ENCODE measurements at regions not wholly inside any gene's neighbourhood (a gene's known extent, or its start where the extent isn't known, plus 50 kb on each side); places are given as distances from the start of the nearest gene placed in this dataset.

- DNase-seq = no peak
These were observed 276.1 kb downstream of the PTBP2 start for GRCh38 chr1:96997717-96998116.

DNA sequence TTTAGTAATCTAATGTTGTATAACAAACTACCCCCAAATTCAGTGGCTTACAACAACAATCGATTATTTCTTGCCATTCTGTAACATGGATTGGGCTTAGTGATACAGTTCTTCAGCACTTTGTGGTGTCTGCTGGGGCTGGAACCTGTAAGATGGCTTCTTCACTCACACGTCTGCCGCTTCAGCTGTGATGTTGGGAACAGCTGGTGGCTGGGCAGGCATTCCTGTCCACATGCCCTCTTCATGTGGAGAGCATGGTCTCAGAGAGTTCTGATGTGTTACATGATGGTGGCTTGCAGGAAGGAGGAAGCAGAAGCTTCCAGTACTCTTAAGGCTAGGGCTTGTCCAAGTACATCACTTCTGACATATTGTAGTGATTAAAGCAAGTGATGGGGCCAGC is 276.9 kb downstream of the PTBP2 start:
- no peak for DNase-seq

DNA sequence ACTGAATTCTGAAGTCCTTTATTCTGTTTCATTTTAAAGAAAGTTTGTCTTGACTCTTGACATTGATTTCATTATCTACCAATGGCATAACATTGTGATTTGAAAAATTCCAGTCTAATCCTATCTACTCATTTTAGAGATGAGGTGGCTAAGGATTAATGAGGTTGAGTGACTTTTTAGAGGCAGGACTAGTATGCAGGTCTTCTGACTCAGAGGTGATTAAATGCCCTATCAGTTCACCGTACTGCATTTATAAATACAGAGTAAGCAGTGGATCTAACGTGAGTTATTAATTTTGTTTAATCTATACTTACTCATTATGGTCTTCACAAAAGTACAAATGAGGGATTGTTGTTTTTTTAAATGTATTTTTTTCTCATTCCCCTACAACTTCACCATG is 277.6 kb downstream of the PTBP2 start:
- DNase-seq = no peak

DNA sequence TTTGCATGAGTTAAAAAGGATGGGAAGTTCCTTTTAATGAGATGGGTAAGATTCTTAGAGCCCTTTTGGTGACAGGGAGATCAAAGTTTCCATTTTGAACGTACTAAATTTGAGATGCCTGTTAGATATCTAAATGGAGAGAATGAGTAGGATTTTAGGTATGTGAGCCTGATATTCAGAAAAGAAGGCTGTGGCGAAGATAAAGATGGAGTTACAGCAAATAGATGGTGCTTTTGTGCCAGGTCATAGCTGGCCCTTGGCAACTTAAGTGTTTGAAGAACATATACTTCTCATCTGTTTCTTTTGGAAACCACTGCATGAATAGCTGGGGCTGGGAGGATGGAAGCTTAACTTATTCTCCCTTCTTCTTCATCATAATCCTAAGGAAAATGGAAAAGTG is 282.5 kb downstream of the PTBP2 start:
- no peak for DNase-seq

- no peak for DNase-seq
These were observed 283.2 kb downstream of the PTBP2 start for GRCh38 chr1:97004743-97005142.

DNA sequence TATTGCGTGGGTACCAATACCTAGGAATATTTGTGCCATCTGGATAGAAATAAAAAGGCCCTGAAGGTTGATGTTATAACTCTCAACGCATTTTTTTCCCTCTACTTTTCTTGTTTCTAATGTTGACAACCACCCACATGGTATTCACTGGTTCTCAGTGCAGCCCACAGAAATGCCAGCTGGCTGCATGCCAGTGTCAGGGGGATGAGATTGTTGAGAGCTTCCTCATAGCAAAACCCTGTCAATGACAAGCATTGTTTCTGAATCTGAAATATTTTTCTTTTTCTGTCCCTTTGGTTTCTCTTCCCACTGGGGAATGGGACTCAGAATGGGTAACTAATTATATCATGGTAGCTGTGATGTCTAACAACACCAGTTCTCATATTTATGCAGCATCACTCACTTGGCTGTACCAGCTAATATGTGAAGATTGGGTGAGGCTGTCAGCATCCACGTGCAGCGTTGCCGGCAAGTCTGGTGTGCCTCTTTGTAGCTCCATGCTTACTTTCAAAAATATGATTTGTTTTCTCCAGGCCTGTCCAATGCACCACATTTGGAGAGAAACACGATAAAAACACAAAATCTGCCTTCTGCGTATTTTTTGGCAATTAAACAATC is 284.6 kb downstream of the PTBP2 start:
- no peak for DNase-seq

GRCh38 chr1:97007840-97008604 is 286.4 kb downstream of the PTBP2 start:
- no peak for DNase-seq

GRCh38 chr1:97010566-97011264 is 289.1 kb downstream of the PTBP2 start:
- no peak for DNase-seq

- DNase-seq = no peak
These were observed 291.6 kb downstream of the PTBP2 start for GRCh38 chr1:97013136-97013535.

- no peak for DNase-seq
These were observed 292.4 kb downstream of the PTBP2 start for GRCh38 chr1:97013941-97014340.

DNA sequence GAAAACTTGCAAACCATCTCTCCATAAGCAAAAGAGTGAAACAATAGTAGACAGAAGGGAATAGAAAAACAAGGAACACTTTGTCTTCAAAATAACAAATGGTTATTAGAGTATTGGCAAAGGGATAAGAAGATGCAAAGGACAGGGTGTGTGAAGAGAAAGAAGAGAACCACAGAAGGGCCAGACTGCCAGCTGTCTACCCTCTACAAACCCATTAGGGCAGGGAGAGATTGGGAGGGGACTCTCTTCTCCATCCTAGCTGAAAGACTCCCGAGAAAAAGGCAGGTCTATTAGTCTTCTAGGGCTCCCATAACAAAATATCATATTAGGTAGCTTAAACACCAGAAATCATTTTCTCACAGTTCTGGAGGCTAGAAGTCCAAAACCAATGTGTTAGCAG is 292.8 kb downstream of the PTBP2 start:
- no peak for DNase-seq

DNA sequence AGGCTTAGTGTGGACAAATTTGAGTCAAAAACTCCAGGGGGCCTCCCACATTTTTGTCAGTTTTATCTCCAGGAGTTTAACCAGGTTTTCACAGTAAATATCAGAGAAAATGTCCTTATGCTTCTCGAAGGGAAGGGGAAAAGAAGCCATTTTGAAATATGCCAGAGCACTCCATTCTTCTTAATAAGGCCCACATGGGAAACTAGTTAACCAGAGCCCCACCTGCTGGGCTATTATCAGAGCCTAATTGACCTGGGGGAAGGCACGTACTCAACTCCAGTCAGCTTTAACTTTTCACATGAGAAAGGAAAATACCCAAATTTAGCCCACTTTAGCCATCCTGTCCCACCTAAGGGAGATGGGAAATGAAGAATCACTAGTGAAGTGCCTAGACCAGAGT is 296.3 kb downstream of the PTBP2 start:
- no peak for DNase-seq

Data from left kidney (tissue), 1 donor.